ENCODE measurements at regions not wholly inside any gene's neighbourhood (a gene's known extent, or its start where the extent isn't known, plus 50 kb on each side); places are given as distances from the start of the nearest gene placed in this dataset.

- DNase-seq (no peak), ATAC-seq (ENCODE audit: low read depth) (no peak)
- Histone ChIP-seq H3K27ac (ENCODE audit: low read length in 2 of 2) (no peak overlapping the region), H3K4me1 (ENCODE audit: control insufficient read depth in 2 of 2, insufficient read depth in 2 of 2, low read length in 2 of 2) (no peaks in the 10 kb centered on the region), H3K36me3 (replicated peaks in 1 of 2; ENCODE audit: control extremely low read depth in 1 of 2, control insufficient read depth in 1 of 2, extremely low read depth in 1 of 2, insufficient read depth in 2 of 2, low read length in 1 of 2) (no peaks in the 10 kb centered on the region), H3K27me3 (replicated peaks in 1 of 4; ENCODE audit: control extremely low read depth in 1 of 4, control insufficient read depth in 3 of 4, insufficient read depth in 4 of 4, low read length in 3 of 4) (no peaks in the 10 kb centered on the region), H2AFZ (ENCODE audit: insufficient read depth, low read depth, low read length, poor library complexity, severe bottlenecking) (no peak overlapping the region), H3K79me2 (ENCODE audit: control insufficient read depth, insufficient read depth, low read length) (no peaks in the 10 kb centered on the region), H3K4me2 (replicated peaks; ENCODE audit: low read depth, low read length, poor library complexity, severe bottlenecking) (no peak overlapping the region), H3K4me3 (ENCODE audit: control extremely low read depth in 1 of 5, extremely low read depth in 1 of 5, insufficient read depth in 1 of 5, low read depth in 2 of 5, low read length in 4 of 5) (no peak overlapping the region), H3K9me3 (ENCODE audit: control extremely low read depth in 1 of 3, control insufficient read depth in 2 of 3, insufficient read depth in 1 of 3, low read length in 2 of 3) (no peaks in the 10 kb centered on the region), H4K20me1 (ENCODE audit: control insufficient read depth, insufficient read depth, low read length, poor library complexity, severe bottlenecking) (no peaks in the 10 kb centered on the region), H3K9ac (ENCODE audit: low read length) (no peak overlapping the region)
- Mint-ChIP-seq H3K27me3 (peaks cover 13% of the 10 kb centered on the region), H3K4me3 (no peak overlapping the region), H3K9me3 (ENCODE audit: insufficient read depth) (no peaks in the 10 kb centered on the region), H3K4me1 (no peaks in the 10 kb centered on the region), H3K27ac (no peak overlapping the region)
- 100% methylated on average over 3 of the region's 6 CpGs for WGBS (ENCODE audit: insufficient coverage)
- TF ChIP-seq EZH2 (IDR thresholded peaks at IDR 0.05; ENCODE audit: borderline replicate concordance, insufficient read depth, low read depth, low read length, poor library complexity, severe bottlenecking) (no peak), CTCF (IDR thresholded peaks at IDR 0.05) (no peak)
- ChIA-PET CTCF (interaction anchor here (1.2 kb wide), 1 partner anchor 149 kb away, joined by 3 read pairs; no protein-coding TSS in a partner anchor), POLR2A (no interaction called here)
- intact Hi-C loops (cut with micrococcal nuclease), result no loop called here
These were observed 61.8 kb upstream of the TSC22D2 start for GRCh38 chr3:150346266-150346665.

- H3K4me3 Mint-ChIP-seq, result no peak overlapping the region
- Histone ChIP-seq H3K79me2 (ENCODE audit: control insufficient read depth, insufficient read depth, low read length) (no peaks in the 10 kb centered on the region), H3K9ac (ENCODE audit: low read length) (no peak overlapping the region), H3K9me3 (ENCODE audit: control extremely low read depth in 1 of 3, control insufficient read depth in 2 of 3, insufficient read depth in 1 of 3, low read length in 2 of 3) (no peaks in the 10 kb centered on the region), H2AFZ (ENCODE audit: insufficient read depth, low read depth, low read length, poor library complexity, severe bottlenecking) (no peak overlapping the region), H3K36me3 (replicated peaks in 1 of 2; ENCODE audit: control extremely low read depth in 1 of 2, control insufficient read depth in 1 of 2, extremely low read depth in 1 of 2, insufficient read depth in 2 of 2, low read length in 1 of 2) (no peaks in the 10 kb centered on the region), H3K27ac (ENCODE audit: low read length in 2 of 2) (no peak overlapping the region), H3K4me3 (ENCODE audit: control extremely low read depth in 1 of 5, extremely low read depth in 1 of 5, insufficient read depth in 1 of 5, low read depth in 2 of 5, low read length in 4 of 5) (no peak overlapping the region), H3K27me3 (replicated peaks in 1 of 4; ENCODE audit: control extremely low read depth in 1 of 4, control insufficient read depth in 3 of 4, insufficient read depth in 4 of 4, low read length in 3 of 4) (no peaks in the 10 kb centered on the region), H4K20me1 (ENCODE audit: control insufficient read depth, insufficient read depth, low read length, poor library complexity, severe bottlenecking) (no peaks in the 10 kb centered on the region), H3K4me2 (replicated peaks; ENCODE audit: low read depth, low read length, poor library complexity, severe bottlenecking) (no peak overlapping the region), H3K4me1 (ENCODE audit: control insufficient read depth in 2 of 2, insufficient read depth in 2 of 2, low read length in 2 of 2) (no peaks in the 10 kb centered on the region)
- H3K9me3 Mint-ChIP-seq (ENCODE audit: insufficient read depth), result no peaks in the 10 kb centered on the region
- no peak for ATAC-seq (ENCODE audit: low read depth)
- no peak for DNase-seq
- POLR2A ChIA-PET, result no interaction called here
- no peak overlapping the region for H3K27ac Mint-ChIP-seq
- no peaks in the 10 kb centered on the region for H3K4me1 Mint-ChIP-seq
- CTCF ChIA-PET, result no interaction called here
- TF ChIP-seq EZH2 (IDR thresholded peaks at IDR 0.05; ENCODE audit: borderline replicate concordance, insufficient read depth, low read depth, low read length, poor library complexity, severe bottlenecking) (no peak), CTCF (IDR thresholded peaks at IDR 0.05) (no peak)
- WGBS (ENCODE audit: insufficient coverage), result 95% methylated on average over 8 of the region's 10 CpGs
- intact Hi-C loops (cut with micrococcal nuclease), result no loop called here
- H3K27me3 Mint-ChIP-seq, result peaks cover 13% of the 10 kb centered on the region
These were observed 63.0 kb upstream of the TSC22D2 start for GRCh38 chr3:150345021-150345538.
